T47D (cell line): ENCODE measurements at regions not wholly inside any gene's neighbourhood (a gene's known extent, or its start where the extent isn't known, plus 50 kb on each side); places are given as distances from the start of the nearest gene placed in this dataset.

Source experiments
- DNase-seq, 2 experiments: peaks; one replicate each; pipeline versions ENCODE4 v3.0.0 to v3.0.0-alpha.2; 2011 to 2012; ENCODE audit warnings: low read depth in 1 of 2, low spot score in 1 of 2
- JUND ChIP-seq: IDR thresholded peaks from 2 replicates; pipeline ENCODE4 v1.6.1; 2012; ENCODE audit warnings: low read depth
- in situ Hi-C: cut with HindIII; loops from 2 replicates; pipeline ENCODE4 v1.10.0; 2016; ENCODE audit warnings: low sequenced_read_pairs, low pct_unique_long_range_greater_than_20kb

DNA sequence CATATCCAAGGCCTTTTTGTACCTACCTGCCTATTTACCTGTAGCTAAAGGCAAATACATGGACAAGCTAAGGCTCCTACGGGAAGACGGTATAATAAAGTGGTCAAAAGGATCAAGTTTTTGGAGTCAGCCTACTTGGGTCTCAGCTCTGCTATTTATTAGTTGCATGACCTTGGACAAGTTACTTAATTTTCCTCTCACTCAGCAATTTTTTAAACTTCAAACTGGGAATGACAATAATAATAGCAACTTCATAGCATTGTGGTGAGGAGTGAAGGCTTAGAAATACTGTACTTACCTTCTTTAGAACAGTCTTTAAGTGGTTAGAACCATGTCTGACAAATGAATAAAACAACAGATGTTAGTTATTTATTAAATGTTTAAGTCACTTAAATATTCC, 60.2 kb upstream of the SLC35F3 start:
- in situ Hi-C loops: no loop called here
- no peak for TF ChIP-seq JUND

DNA sequence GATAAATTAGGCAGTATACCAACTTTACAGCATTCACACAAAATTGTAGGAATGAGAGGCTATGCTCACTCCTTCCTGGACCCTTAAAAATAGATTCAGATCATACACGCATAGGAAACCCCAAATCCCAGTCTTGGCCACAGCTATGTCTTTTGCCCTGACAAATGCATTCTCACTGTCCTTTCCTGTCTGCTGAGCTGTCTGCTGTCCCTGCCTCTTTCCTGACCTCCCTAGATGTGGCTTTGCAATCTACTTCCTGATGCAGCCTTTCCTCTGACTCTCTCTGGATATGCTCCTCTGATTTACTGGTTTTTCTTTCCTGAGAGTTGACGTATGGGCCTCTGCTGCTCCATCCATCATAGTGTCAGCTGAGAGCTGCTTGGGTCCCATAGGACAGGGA, 59.8 kb upstream of the SLC35F3 start:
- TF ChIP-seq JUND: no peak
- in situ Hi-C loops: no loop called here
- no peak for DNase-seq

More for the DNA sequence above, 60.2 kb upstream of the SLC35F3 start:
- DNase-seq: no peak
